ENCODE measurements at regions not wholly inside any gene's neighbourhood (a gene's known extent, or its start where the extent isn't known, plus 50 kb on each side); places are given as distances from the start of the nearest gene placed in this dataset.
A peak's percentile ranks its signal among the peaks of the same experiment; 100 is the strongest.

DNA sequence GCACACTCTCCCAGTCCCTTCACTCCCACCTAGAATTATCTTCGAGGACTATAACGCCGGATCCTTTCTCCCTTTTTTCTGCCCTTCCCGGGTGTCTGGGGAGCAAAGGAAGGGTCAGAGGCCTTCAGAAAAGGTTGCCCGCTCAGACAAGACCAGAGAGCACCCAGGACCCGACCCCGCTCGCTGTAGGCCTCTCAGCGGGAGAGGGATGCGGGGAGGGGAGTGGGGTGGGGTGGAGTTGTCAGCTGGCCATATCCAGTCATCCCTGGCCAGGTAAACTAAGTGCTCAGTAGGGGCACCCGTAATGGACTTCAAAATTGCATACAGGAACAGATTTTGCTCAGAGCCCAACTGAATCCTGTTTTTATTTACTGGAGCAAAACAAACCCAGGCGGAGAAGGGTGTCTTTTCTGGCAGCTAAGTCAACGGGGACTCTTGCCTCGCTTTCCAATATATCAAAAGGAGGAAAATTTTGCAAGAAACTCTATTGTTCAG lies 65.0 kb downstream of the NOL4 start:
- intact Hi-C loops (cut with DNase I), result no loop called here
- DNase-seq (ENCODE audit: low spot score), result no peak

DNA sequence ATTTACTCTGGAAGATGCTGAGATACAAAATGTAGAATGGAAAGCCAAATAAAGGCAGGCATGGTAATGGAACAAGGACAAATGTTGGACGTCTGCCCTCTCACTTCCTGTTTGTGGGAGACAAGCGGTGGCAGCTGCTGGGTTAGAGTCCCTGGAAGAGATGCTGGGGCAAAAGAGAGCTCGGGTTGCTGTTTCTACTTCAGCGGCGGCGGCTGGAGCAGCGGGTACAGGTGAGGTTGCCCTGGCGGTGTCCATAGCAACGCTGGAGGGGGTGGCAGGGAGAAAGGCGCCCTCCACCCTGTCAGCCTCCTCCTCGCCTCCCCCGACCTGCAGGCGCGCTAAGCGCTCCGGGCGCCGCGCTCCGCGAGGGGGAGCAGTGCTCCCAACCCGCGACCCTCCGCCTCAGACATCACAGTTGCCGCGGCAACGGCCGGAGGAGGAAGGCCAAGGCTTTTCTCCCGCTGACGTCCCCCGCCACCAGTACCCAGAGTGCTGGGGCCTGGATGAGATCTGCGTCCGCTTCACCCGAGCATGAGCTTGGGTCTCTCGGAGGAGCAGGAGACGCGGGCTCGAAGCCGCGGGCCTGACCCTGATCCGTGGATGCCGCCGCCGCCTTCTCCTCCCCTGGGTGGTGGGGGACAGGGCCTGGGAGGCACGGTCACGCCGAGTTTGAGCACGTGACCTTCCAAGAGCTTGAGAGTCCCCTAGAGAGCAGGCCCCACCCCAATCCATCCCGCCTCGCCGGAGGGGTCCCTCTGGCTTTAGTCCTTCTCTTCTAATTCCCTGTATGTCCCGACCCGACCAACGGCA lies 65.6 kb downstream of the NOL4 start:
- intact Hi-C loops (cut with DNase I), result no loop called here

GRCh38 chr18:34153711-34154110 lies 71.0 kb downstream of the NOL4 start:
- DNase-seq (ENCODE audit: low spot score), result no peak
- intact Hi-C loops (cut with DNase I), result no loop called here

More for the DNA sequence above, 65.6 kb downstream of the NOL4 start:
- DNase-seq (ENCODE audit: low spot score), result peak; percentile 71

DNA sequence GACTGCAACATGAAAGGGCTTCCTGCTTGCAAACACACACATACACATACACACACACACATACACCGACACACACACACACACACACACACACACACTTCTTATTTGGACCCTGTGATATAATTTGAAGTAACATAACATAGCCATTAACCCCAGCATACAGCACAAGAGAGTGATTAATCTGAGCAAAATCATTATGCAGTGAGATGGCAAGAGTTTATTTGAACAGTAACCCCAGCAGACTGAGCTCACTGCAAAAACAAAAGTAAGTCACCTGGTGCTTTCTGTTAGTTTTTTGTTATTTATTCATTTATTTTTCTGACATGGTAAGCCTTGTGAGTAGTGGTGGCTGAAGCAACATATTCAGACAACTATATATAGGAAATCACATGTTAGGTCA lies 93.7 kb downstream of the NOL4 start:
- intact Hi-C loops (cut with DNase I), result no loop called here

DNA sequence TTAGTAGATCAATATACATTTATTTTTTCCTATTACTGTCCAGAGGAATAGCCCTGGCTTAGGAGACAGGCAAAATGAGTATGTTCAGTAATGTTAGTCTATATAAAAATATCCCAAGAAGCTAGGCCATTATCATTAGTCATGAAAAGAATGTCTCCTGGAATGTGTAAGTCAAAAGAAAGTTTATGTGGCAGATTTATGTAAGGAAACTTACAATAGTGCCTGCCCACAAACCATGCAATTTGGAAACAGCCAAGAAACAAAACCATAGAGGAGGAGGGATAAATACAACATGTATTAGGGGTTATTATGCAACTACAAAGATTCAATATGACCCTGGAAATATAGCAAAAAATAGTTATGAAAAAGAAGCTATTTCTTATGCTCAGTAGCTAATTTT lies 96.3 kb downstream of the NOL4 start:
- intact Hi-C loops (cut with DNase I), result loop anchor here (10.0 kb wide), 1 partner anchor 676 kb away; no protein-coding TSS in a partner anchor
- no peak for DNase-seq (ENCODE audit: low spot score)

More for the DNA sequence above, 93.7 kb downstream of the NOL4 start:
- DNase-seq (ENCODE audit: low spot score), result no peak

DNA sequence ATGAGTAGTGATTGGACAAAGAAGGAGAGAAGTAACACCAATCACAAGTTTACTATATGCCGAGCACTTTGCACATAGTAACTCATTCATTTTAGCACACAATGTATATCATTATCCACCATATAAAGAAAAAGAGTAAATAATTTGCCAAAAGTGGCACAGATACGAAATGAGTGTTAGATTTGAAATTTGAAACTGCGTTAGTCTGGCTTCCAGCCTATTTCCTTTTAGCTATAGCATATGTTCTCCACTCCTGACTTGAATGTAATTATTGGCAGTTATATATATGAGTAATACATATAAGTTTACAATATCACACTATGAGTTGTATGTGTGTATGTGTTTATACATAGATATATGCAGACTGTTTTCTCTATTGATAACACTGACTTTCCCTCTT lies 98.6 kb downstream of the NOL4 start:
- DNase-seq (ENCODE audit: low spot score), result no peak
- intact Hi-C loops (cut with DNase I), result loop anchor here (10.0 kb wide), 1 partner anchor 679 kb away; no protein-coding TSS in a partner anchor

DNA sequence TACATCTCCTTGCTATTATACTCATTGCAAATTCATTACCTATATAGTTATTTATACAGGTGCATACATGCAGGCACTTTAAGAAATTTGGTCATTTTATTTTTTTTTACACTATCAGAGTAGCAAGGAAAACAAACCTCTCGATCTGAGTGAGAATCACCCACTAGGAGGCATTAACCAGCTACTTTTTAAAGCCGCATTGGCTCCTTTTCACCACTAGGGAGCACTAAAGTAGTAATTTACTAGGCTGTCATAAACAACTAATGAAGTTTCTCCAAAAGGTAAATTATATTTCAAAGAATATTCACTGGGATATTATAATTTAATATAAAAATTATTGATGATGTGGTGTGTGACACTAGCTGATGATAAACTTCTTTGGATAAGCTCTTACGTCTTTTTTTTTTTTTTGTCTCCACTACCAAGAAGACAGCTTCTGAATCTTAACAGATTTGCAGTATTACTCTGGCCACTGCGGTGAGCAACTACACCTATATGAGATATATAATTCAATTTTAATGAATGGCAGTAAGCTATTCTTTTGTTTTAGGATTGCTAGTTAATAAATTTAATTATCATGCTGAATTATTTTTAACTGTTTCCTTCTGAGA lies 101.9 kb downstream of the NOL4 start:
- no peak for DNase-seq (ENCODE audit: low spot score)
- intact Hi-C loops (cut with DNase I), result loop anchor here (5.0 to 10.0 kb wide), 2 partner anchors 199 to 682 kb away; no protein-coding TSS in a partner anchor

GRCh38 chr18:34121200-34121721 lies 103.5 kb downstream of the NOL4 start:
- DNase-seq (ENCODE audit: low spot score), result no peak
- intact Hi-C loops (cut with DNase I), result loop anchor here (5.0 to 10.0 kb wide), 2 partner anchors 201 to 684 kb away; no protein-coding TSS in a partner anchor

DNA sequence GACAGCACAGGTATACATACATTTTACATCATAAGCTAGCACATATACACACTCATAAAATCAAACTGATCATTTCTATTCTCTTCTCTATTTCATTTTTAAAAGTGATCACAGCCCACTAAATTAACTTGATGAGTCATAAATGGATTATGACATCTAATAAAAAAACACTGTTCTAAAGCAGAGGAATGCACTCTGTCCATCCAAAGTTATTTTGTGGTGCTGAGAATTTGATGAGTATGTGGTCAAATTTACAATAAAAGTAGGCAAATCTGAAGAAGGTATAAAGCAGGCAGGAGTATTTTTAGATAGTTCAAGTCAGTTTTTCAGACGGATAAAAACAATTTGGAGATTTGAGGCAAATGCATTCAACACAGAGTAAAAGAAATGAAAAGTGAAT lies 104.4 kb downstream of the NOL4 start:
- intact Hi-C loops (cut with DNase I), result loop anchor here (5.0 to 10.0 kb wide), 2 partner anchors 202 to 685 kb away; no protein-coding TSS in a partner anchor
- no peak for DNase-seq (ENCODE audit: low spot score)

GRCh38 chr18:34117319-34117718 lies 107.4 kb downstream of the NOL4 start:
- DNase-seq (ENCODE audit: low spot score), result no peak
- intact Hi-C loops (cut with DNase I), result no loop called here

DNA sequence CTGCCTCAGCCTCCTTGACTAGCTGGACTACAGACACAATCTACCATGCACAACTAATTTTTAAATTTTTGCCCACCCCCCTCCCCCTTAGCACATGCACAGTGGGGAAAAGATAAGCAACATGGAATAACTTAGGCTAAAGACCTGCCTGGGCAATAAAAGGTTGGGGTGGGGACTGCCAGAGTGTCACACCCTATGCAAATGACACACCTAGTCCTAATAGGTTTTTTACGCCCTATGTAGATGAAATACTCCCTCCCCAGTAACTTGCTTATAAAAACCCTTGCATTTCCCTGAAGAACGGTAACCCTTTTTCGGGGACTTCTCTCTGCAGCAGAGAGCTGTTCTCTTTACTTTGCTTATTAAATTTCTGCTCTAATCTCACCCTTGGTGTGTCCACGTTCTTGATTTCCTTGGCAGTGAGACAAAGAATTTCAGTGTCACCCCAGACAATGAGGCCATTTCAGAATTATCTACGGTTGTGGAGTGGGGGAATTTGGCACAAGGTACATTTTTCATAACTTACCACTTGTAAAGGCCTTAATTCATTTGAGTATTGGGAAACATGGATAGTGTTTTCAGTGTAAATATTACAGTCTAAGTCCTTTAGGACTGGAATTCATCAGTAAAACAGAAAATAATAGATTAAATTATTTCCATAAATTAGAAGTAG lies 109.2 kb downstream of the NOL4 start:
- DNase-seq (ENCODE audit: low spot score), result no peak
- intact Hi-C loops (cut with DNase I), result no loop called here

GRCh38 chr18:34114996-34115395 lies 109.7 kb downstream of the NOL4 start:
- DNase-seq (ENCODE audit: low spot score), result no peak
- intact Hi-C loops (cut with DNase I), result no loop called here

GRCh38 chr18:34108206-34108605 lies 116.5 kb downstream of the NOL4 start:
- intact Hi-C loops (cut with DNase I), result no loop called here
- no peak for DNase-seq (ENCODE audit: low spot score)

GRCh38 chr18:34098109-34098508 lies 126.6 kb downstream of the NOL4 start:
- intact Hi-C loops (cut with DNase I), result no loop called here
- DNase-seq (ENCODE audit: low spot score), result no peak

GRCh38 chr18:34097312-34097711 lies 127.4 kb downstream of the NOL4 start:
- intact Hi-C loops (cut with DNase I), result no loop called here
- DNase-seq (ENCODE audit: low spot score), result no peak

DNA sequence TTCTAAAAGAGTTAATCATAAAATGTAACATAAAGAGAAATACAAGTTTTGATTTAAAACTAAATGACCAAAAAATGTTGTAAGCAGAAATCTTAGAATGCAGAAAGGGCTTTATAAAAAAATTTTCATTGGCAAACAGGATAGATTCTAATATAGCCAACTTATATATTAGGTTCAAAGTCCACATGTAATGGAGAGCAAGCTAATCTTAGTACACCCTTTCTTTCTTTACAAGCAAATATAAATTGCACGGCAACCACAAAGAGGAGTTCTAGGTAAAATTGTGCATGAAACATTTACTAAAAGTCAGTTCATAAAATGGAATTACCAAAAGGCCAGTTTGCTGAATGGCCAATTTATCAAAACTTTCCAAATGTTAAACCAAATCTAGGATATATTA lies 130.6 kb downstream of the NOL4 start:
- no peak for DNase-seq (ENCODE audit: low spot score)
- intact Hi-C loops (cut with DNase I), result no loop called here

GRCh38 chr18:34092796-34093195 lies 131.9 kb downstream of the NOL4 start:
- no peak for DNase-seq (ENCODE audit: low spot score)
- intact Hi-C loops (cut with DNase I), result no loop called here

DNA sequence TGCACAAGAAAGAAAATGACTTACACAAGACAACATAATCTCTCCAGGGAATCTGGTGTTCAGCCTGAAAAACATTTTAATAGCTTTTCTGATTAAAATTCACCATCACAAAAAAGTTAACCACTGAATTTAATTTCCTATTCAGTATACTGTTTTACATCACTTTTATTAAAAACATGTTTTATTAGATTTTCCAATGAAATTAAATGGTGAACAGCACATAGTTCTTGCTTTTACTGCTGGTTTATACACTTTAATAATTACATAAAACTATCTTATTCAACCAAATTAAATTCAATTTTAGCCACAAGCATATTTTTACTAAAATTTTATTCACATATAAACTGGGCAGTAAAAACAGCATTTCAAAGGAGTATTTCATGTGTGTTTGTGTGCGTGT lies 138.3 kb downstream of the NOL4 start:
- intact Hi-C loops (cut with DNase I), result no loop called here
- DNase-seq (ENCODE audit: low spot score), result no peak

DNA sequence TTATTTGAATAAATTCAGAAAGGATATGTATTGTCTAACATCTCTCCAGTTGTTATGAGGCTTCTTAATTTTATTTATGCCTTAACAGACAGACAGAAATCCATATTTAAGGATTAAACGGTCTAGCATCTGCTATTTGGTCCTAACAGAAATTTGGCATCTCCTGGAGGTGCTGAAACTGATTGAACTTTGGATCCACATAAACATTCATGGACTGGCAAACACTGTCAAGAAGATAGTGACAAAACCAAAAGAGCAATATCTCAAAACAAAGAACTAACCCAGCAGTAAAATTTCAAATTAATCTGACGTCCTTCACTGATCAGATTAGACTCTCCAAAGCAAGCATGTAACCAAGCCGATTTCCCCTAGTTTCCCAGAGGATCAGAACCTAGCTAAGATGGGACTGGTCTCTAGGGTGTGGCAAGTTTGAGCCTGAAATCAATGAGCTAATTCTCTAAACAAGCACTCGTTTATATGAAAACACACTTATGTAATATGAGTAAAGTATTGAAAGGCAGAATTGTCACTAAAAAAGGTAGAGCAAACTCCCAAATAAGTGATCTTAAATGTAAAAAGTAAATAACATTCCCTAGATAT lies 139.5 kb downstream of the NOL4 start:
- no peak for DNase-seq (ENCODE audit: low spot score)
- intact Hi-C loops (cut with DNase I), result no loop called here

DNA sequence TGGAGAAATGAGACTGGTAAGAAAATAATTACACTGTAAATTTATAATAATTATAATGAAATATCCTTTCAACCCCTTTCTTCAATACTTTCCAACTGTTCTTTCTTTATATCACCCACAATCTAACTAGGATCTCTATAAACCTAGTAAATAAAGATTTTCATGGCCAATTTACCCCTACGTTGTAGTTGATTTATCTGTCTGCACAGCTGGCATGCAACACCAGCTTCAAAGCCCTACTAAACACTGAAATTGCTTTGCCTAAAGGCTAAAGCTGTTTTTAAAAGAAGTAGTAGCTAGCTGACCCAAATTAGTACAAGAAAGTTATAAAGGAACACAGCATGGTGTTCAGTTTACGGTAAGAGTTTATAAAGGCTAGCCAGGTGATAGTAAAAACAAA lies 140.1 kb downstream of the NOL4 start:
- DNase-seq (ENCODE audit: low spot score), result no peak
- intact Hi-C loops (cut with DNase I), result no loop called here

Data from cardiac septum (tissue), 1 donor.